SK-N-SH (cell line): ENCODE measurements at regions not wholly inside any gene's neighbourhood (a gene's known extent, or its start where the extent isn't known, plus 50 kb on each side); places are given as distances from the start of the nearest gene placed in this dataset.

Experiments used
- JUND ChIP-seq: IDR thresholded peaks from 2 replicates; pipeline ENCODE4 v1.4.0; 2012
- POLR2AphosphoS5 ChIP-seq: IDR thresholded peaks from 2 replicates; pipeline ENCODE4 v1.6.1; 2012; ENCODE audit warnings: low read depth, low read length
- RAD21 ChIP-seq: IDR thresholded peaks from 2 replicates; pipeline ENCODE4 v1.6.1; 2012; ENCODE audit warnings: mild to moderate bottlenecking, low read length
- RCOR1 ChIP-seq: fragments of 150-350 bp; IDR thresholded peaks from 2 replicates; pipeline ENCODE4 v1.6.1; 2017; ENCODE audit warnings: antibody characterized with exemption, low read length
- RFX5 ChIP-seq: IDR thresholded peaks from 2 replicates; pipeline ENCODE4 v1.6.1; 2012; ENCODE audit warnings: mild to moderate bottlenecking, improper control_type of control experiment, low read length
- RXRA ChIP-seq: IDR thresholded peaks from 2 replicates; pipeline ENCODE4 v1.4.0; 2012; ENCODE audit warnings: low read depth, mild to moderate bottlenecking, borderline replicate concordance
- TF ChIP-seq, protein P1 (sequence below): IDR thresholded peaks from 2 replicates; pipeline ENCODE4 v1.6.1; 2012; ENCODE audit warnings: mild to moderate bottlenecking, low read depth, low read length, moderate library complexity
- TF ChIP-seq, protein P2 (sequence below): IDR thresholded peaks from 2 replicates; pipeline ENCODE4 v1.4.0; 2012; ENCODE audit warnings: low read depth
- TF ChIP-seq, protein P3 (sequence below): fragments of 200-600 bp; sonication (generic); IDR thresholded peaks from 2 replicates; pipeline ENCODE4 v1.6.1; 2017; ENCODE audit warnings: antibody characterized with exemption, mild to moderate bottlenecking, moderate library complexity
- TF ChIP-seq, protein P4 (sequence below): fragments of 150-350 bp; IDR thresholded peaks from 2 replicates; pipeline ENCODE4 v1.6.1; 2017; ENCODE audit warnings: antibody characterized with exemption, low read length, low read depth, borderline replicate concordance

DNA sequence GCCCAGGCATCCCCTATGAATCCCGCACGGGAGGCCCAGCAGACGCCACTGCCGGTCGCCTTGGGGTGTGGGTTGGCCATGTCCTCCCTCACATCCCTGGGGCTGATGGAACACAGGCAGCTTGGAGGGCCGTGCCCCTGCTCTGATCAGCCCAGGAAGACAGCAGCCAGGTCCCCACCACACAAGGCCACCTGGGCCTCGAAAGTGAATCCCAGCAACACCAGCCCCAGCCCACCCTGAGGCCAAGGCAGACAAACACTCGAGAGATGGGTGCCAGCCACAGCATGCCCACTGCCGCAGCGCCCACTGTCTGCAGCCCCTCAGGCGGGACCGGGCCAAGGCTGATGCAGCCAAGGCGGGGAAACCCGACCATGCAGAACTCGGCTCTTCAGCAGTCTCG is 85.5 kb downstream of the HMX1 start:
- TF ChIP-seq, protein P1, sequence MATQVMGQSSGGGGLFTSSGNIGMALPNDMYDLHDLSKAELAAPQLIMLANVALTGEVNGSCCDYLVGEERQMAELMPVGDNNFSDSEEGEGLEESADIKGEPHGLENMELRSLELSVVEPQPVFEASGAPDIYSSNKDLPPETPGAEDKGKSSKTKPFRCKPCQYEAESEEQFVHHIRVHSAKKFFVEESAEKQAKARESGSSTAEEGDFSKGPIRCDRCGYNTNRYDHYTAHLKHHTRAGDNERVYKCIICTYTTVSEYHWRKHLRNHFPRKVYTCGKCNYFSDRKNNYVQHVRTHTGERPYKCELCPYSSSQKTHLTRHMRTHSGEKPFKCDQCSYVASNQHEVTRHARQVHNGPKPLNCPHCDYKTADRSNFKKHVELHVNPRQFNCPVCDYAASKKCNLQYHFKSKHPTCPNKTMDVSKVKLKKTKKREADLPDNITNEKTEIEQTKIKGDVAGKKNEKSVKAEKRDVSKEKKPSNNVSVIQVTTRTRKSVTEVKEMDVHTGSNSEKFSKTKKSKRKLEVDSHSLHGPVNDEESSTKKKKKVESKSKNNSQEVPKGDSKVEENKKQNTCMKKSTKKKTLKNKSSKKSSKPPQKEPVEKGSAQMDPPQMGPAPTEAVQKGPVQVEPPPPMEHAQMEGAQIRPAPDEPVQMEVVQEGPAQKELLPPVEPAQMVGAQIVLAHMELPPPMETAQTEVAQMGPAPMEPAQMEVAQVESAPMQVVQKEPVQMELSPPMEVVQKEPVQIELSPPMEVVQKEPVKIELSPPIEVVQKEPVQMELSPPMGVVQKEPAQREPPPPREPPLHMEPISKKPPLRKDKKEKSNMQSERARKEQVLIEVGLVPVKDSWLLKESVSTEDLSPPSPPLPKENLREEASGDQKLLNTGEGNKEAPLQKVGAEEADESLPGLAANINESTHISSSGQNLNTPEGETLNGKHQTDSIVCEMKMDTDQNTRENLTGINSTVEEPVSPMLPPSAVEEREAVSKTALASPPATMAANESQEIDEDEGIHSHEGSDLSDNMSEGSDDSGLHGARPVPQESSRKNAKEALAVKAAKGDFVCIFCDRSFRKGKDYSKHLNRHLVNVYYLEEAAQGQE = no peak
- TF ChIP-seq, protein P2, sequence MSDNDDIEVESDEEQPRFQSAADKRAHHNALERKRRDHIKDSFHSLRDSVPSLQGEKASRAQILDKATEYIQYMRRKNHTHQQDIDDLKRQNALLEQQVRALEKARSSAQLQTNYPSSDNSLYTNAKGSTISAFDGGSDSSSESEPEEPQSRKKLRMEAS = no peak
- TF ChIP-seq RXRA (no peak), RFX5 (no peak), RCOR1 (no peak), POLR2AphosphoS5 (no peak), RAD21 (no peak), JUND (no peak)
- TF ChIP-seq, protein P3, sequence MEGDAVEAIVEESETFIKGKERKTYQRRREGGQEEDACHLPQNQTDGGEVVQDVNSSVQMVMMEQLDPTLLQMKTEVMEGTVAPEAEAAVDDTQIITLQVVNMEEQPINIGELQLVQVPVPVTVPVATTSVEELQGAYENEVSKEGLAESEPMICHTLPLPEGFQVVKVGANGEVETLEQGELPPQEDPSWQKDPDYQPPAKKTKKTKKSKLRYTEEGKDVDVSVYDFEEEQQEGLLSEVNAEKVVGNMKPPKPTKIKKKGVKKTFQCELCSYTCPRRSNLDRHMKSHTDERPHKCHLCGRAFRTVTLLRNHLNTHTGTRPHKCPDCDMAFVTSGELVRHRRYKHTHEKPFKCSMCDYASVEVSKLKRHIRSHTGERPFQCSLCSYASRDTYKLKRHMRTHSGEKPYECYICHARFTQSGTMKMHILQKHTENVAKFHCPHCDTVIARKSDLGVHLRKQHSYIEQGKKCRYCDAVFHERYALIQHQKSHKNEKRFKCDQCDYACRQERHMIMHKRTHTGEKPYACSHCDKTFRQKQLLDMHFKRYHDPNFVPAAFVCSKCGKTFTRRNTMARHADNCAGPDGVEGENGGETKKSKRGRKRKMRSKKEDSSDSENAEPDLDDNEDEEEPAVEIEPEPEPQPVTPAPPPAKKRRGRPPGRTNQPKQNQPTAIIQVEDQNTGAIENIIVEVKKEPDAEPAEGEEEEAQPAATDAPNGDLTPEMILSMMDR = no peak
- TF ChIP-seq, protein P4, sequence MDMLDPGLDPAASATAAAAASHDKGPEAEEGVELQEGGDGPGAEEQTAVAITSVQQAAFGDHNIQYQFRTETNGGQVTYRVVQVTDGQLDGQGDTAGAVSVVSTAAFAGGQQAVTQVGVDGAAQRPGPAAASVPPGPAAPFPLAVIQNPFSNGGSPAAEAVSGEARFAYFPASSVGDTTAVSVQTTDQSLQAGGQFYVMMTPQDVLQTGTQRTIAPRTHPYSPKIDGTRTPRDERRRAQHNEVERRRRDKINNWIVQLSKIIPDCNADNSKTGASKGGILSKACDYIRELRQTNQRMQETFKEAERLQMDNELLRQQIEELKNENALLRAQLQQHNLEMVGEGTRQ = no peak
